Liver (tissue), 7 donors: ENCODE measurements at regions not wholly inside any gene's neighbourhood (a gene's known extent, or its start where the extent isn't known, plus 50 kb on each side); places are given as distances from the start of the nearest gene placed in this dataset.

ENCODE experiments used
- DNase-seq: peaks from one replicate; pipeline ENCODE4 v3.0.0-alpha.2; 2017; ENCODE audit warnings: low spot score
- H3K27ac ChIP-seq, 2 donors: one replicate each; pipeline ENCODE4 v1.7.0; 2013; ENCODE audit warnings: inconsistent platforms in 2 of 2, low read length in 2 of 2, control low read depth in 1 of 2, low read depth in 1 of 2, mild to moderate bottlenecking in 1 of 2
- H3K27me3 ChIP-seq, 4 donors: one replicate each; pipeline versions ENCODE4 v1.6.1 to v1.7.0; 2013; ENCODE audit warnings: low read length in 3 of 4, inconsistent platforms in 1 of 4, mild to moderate bottlenecking in 1 of 4, moderate library complexity in 1 of 4; ENCODE audit not compliant: control insufficient read depth in 4 of 4, insufficient read depth in 4 of 4
- H3K36me3 ChIP-seq, 4 donors: one replicate each; pipeline versions ENCODE4 v1.6.1 to v1.7.0; 2013; ENCODE audit warnings: low read length in 3 of 4, mild to moderate bottlenecking in 3 of 4, low read depth in 1 of 4, moderate library complexity in 1 of 4; ENCODE audit not compliant: control insufficient read depth in 4 of 4, insufficient read depth in 3 of 4
- H3K4me1 ChIP-seq, 4 donors: one replicate each; pipeline versions ENCODE4 v1.6.1 to v1.7.0; 2013; ENCODE audit warnings: low read length in 3 of 4, mild to moderate bottlenecking in 3 of 4, moderate library complexity in 1 of 4; ENCODE audit not compliant: control insufficient read depth in 4 of 4, insufficient read depth in 4 of 4
- H3K4me3 ChIP-seq, 3 donors: one replicate each; pipeline versions ENCODE4 v1.6.1 to v1.7.0; 2013; ENCODE audit warnings: low read length in 3 of 3, control low read depth in 1 of 3, low read depth in 1 of 3, mild to moderate bottlenecking in 1 of 3
- H3K9ac ChIP-seq, 2 donors: one replicate each; pipeline ENCODE4 v1.7.0; 2013; ENCODE audit warnings: low read length in 2 of 2, mild to moderate bottlenecking in 2 of 2, moderate library complexity in 2 of 2, control low read depth in 1 of 2, low read depth in 1 of 2
- H3K9me3 ChIP-seq, 4 donors: one replicate each; pipeline versions ENCODE4 v1.6.1 to v1.7.0; 2013; ENCODE audit warnings: low read length in 3 of 4; ENCODE audit not compliant: control insufficient read depth in 4 of 4
- FOXA2 ChIP-seq: IDR thresholded peaks from 2 replicates; pipeline ENCODE4 v1.6.1; 2016; ENCODE audit warnings: antibody characterized with exemption
- GABPA ChIP-seq, 2 donors: IDR thresholded peaks in 1 of 2; conservative IDR thresholded peaks in 1 of 2; 2 replicates each; pipeline ENCODE4 v1.6.1; 2016; ENCODE audit warnings: antibody characterized with exemption in 2 of 2, mild to moderate bottlenecking in 1 of 2, moderate library complexity in 1 of 2
- HNF4A ChIP-seq, 2 donors: conservative IDR thresholded peaks; 2 replicates each; pipeline ENCODE4 v1.6.1; 2016; ENCODE audit warnings: antibody characterized with exemption in 2 of 2, mild to moderate bottlenecking in 2 of 2
- HNF4G ChIP-seq: IDR thresholded peaks from 2 replicates; pipeline ENCODE4 v1.6.1; 2016; ENCODE audit warnings: antibody characterized with exemption
- JUND ChIP-seq, 2 donors: IDR thresholded peaks; 2 replicates each; pipeline ENCODE4 v1.6.1; 2016; ENCODE audit warnings: antibody characterized with exemption in 2 of 2
- RXRA ChIP-seq, 2 donors: IDR thresholded peaks; 2 replicates each; pipeline ENCODE4 v1.6.1; 2017 to 2018; ENCODE audit warnings: antibody characterized with exemption in 2 of 2, mild to moderate bottlenecking in 1 of 2
- SP1 ChIP-seq: IDR thresholded peaks from 2 replicates; pipeline ENCODE4 v1.6.1; 2018; ENCODE audit warnings: antibody characterized with exemption, mild to moderate bottlenecking
- TAF1 ChIP-seq: conservative IDR thresholded peaks from 2 replicates; pipeline ENCODE4 v1.6.1; 2016; ENCODE audit warnings: antibody characterized with exemption, mild to moderate bottlenecking
- YY1 ChIP-seq: IDR thresholded peaks from 2 replicates; pipeline ENCODE4 v1.6.1; 2016; ENCODE audit warnings: antibody characterized with exemption, mild to moderate bottlenecking
- WGBS: extraction: QIAGEN DNeasy Blood & Tissue Kit; methylation state at CpG from one replicate; pipeline ENCODE4 v1.1.7; 2013; 5-methylcytosine and 5-hydroxymethylcytosine counted together
- TF ChIP-seq, protein P1 (sequence below): IDR thresholded peaks from 2 replicates; pipeline ENCODE4 v1.6.1; 2016; ENCODE audit warnings: antibody characterized with exemption
- TF ChIP-seq, protein P2 (sequence below): IDR thresholded peaks from 2 replicates; pipeline ENCODE4 v1.6.1; 2016; ENCODE audit warnings: antibody characterized with exemption
- TF ChIP-seq, protein P3 (sequence below): IDR thresholded peaks from 2 replicates; pipeline ENCODE4 v1.6.1; 2016; ENCODE audit warnings: antibody characterized with exemption, mild to moderate bottlenecking
- donor health status: healthy.
- donor health status: healthy.
- donor health status: healthy.
- donor health status: healthy.

DNA sequence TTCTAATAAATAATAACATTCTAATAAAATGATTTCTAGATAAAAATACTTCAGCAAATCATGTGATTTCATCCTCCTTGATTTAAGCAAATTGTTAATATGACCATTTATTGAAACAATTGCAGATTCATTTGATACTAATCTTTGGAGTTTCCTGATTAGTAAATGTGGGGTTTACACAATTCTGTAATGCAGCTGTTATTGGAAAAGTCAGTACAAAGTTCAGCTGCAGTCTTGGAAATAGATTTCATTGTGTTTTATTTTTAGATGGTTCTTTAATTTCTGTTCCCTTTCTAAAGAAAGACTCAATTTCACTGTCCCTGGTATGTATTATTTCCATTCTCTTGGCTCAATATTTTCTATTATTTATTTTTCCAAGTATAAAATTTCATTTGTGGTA is 342.0 kb downstream of the TBC1D32 start:
- H3K27me3 ChIP-seq = no peaks in the 10 kb centered on the region
- TF ChIP-seq TAF1 (no peak), FOXA2 (no peak), HNF4A (conservative IDR thresholded peaks at IDR 0.05) (peak; percentile 77 to 79), JUND (IDR thresholded peaks at IDR 0.05) (peak in 1 of 2 donors; percentile 13), HNF4G (peak; percentile 48), GABPA (IDR thresholded peaks at IDR 0.05 in 1 of 2, conservative IDR thresholded peaks at IDR 0.05 in 1 of 2) (no peak), SP1 (peak; percentile 45), RXRA (IDR thresholded peaks at IDR 0.05) (peak in 1 of 2 donors; percentile 24)
- TF ChIP-seq, protein P1, sequence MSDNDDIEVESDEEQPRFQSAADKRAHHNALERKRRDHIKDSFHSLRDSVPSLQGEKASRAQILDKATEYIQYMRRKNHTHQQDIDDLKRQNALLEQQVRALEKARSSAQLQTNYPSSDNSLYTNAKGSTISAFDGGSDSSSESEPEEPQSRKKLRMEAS = no peak
- TF ChIP-seq, protein P2, sequence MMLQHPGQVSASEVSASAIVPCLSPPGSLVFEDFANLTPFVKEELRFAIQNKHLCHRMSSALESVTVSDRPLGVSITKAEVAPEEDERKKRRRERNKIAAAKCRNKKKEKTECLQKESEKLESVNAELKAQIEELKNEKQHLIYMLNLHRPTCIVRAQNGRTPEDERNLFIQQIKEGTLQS = no peak
- no peak for DNase-seq
- H3K27ac ChIP-seq = no peak overlapping the region
- H3K4me1 ChIP-seq = peaks cover 0 to 24% (median 13%) of the 10 kb centered on the region in 4 donors
- no peak overlapping the region for H3K4me3 ChIP-seq
- no peaks in the 10 kb centered on the region for H3K9me3 ChIP-seq
- no peak overlapping the region for H3K9ac ChIP-seq
- no peaks in the 10 kb centered on the region for H3K36me3 ChIP-seq

DNA sequence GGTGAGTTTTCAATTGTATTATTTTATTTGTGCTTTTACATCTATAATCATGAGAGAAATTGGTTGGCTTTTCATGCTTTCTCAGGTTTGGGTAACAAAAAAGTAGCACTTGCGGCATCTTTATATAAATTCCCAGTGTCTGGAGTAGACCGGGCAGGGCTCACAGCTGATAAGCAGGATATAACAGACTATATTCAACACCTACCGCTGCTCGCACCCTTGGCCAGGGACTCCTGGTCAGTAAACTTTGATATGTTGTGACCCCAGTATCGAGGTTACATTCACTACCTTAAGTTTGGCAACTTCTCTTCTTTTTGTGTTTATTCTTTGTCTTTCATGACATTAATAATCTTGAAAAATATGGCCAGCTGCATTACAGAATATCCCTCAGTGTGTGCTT is 343.4 kb downstream of the TBC1D32 start:
- H3K9me3 ChIP-seq = no peaks in the 10 kb centered on the region
- no peaks in the 10 kb centered on the region for H3K27me3 ChIP-seq
- no peak overlapping the region for H3K4me3 ChIP-seq
- H3K27ac ChIP-seq = no peak overlapping the region
- TF ChIP-seq, protein P3, sequence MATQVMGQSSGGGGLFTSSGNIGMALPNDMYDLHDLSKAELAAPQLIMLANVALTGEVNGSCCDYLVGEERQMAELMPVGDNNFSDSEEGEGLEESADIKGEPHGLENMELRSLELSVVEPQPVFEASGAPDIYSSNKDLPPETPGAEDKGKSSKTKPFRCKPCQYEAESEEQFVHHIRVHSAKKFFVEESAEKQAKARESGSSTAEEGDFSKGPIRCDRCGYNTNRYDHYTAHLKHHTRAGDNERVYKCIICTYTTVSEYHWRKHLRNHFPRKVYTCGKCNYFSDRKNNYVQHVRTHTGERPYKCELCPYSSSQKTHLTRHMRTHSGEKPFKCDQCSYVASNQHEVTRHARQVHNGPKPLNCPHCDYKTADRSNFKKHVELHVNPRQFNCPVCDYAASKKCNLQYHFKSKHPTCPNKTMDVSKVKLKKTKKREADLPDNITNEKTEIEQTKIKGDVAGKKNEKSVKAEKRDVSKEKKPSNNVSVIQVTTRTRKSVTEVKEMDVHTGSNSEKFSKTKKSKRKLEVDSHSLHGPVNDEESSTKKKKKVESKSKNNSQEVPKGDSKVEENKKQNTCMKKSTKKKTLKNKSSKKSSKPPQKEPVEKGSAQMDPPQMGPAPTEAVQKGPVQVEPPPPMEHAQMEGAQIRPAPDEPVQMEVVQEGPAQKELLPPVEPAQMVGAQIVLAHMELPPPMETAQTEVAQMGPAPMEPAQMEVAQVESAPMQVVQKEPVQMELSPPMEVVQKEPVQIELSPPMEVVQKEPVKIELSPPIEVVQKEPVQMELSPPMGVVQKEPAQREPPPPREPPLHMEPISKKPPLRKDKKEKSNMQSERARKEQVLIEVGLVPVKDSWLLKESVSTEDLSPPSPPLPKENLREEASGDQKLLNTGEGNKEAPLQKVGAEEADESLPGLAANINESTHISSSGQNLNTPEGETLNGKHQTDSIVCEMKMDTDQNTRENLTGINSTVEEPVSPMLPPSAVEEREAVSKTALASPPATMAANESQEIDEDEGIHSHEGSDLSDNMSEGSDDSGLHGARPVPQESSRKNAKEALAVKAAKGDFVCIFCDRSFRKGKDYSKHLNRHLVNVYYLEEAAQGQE = no peak
- TF ChIP-seq FOXA2 (no peak), HNF4G (no peak), TAF1 (no peak), JUND (IDR thresholded peaks at IDR 0.05) (no peak)
- no peak overlapping the region for H3K9ac ChIP-seq
- peaks cover 0 to 20% (median 13%) of the 10 kb centered on the region in 4 donors for H3K4me1 ChIP-seq
- WGBS = 92% methylated on average over 5 of the region's 5 CpGs
- no peak for DNase-seq
- H3K36me3 ChIP-seq = no peaks in the 10 kb centered on the region

DNA sequence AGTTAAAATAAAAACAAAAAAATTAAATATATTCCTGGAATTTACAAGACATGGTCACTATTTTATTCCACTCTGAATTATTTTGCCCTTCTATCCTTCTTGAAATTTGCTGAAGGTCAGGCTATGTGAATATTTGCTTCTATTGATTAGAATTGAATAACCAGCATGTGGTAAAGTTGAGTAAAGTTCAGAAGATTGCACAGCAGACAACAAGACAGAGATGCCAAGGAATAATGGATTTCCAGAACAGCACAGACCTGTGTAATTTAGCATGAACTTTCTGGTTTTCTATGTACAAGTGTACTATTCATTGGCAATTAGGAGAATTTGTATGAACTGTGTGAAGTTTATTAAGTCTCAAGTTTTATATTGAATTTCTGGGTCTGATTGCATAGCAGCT is 352.4 kb downstream of the TBC1D32 start:
- Histone ChIP-seq H3K9me3 (no peaks in the 10 kb centered on the region), H3K36me3 (no peaks in the 10 kb centered on the region), H3K27me3 (no peaks in the 10 kb centered on the region), H3K4me1 (peaks cover 0 to 6% (median 5%) of the 10 kb centered on the region in 4 donors), H3K4me3 (no peak overlapping the region), H3K27ac (no peak overlapping the region), H3K9ac (no peak overlapping the region)
- TF ChIP-seq RXRA (IDR thresholded peaks at IDR 0.05) (peak; percentile 31 to 45), YY1 (peak; percentile 19), HNF4A (conservative IDR thresholded peaks at IDR 0.05) (peak; percentile 48 to 55)
- TF ChIP-seq, protein P3 = no peak
- TF ChIP-seq, protein P1 = peak; percentile 34
- no peak for DNase-seq
